GM19351 (cell line): ENCODE measurements at regions not wholly inside any gene's neighbourhood (a gene's known extent, or its start where the extent isn't known, plus 50 kb on each side); places are given as distances from the start of the nearest gene placed in this dataset.
"Not testable (repeated sequence)": the region's sequence is repeated elsewhere in the genome, so short reads cannot be mapped to it uniquely, and the experiment has no call there.

Source experiments
- ATAC-seq: cut with Tn5 transposase; IDR thresholded peaks from one replicate; pipeline ENCODE4 v1.9.1; 2021; ENCODE audit warnings: mild to moderate bottlenecking, moderate library complexity; ENCODE audit not compliant: unreplicated experiment

GRCh38 chr21:35394634-35395369, 345.7 kb upstream of the RUNX1 start:
- ATAC-seq = no peak

- no peak for ATAC-seq
Measured at GRCh38 chr21:35394049-35394448, 344.9 kb upstream of the RUNX1 start.

- no peak for ATAC-seq
Measured at GRCh38 chr21:35390013-35390776, 341.1 kb upstream of the RUNX1 start.

GRCh38 chr21:35386491-35387079, 337.5 kb upstream of the RUNX1 start:
- ATAC-seq = no peak

GRCh38 chr21:35384375-35384774, 335.3 kb upstream of the RUNX1 start:
- no peak for ATAC-seq

- ATAC-seq = no peak
Measured at GRCh38 chr21:35382696-35383095, 333.6 kb upstream of the RUNX1 start.

GRCh38 chr21:35381743-35382310, 332.7 kb upstream of the RUNX1 start:
- no peak for ATAC-seq

- not testable (repeated sequence) for ATAC-seq
Measured at GRCh38 chr21:35380304-35380703, 331.2 kb upstream of the RUNX1 start.

- ATAC-seq = no peak
Measured at GRCh38 chr21:35378881-35379280, 329.8 kb upstream of the RUNX1 start.

- ATAC-seq = no peak
Measured at GRCh38 chr21:35377505-35378090, 328.5 kb upstream of the RUNX1 start.

- ATAC-seq = no peak
Measured at GRCh38 chr21:35376406-35377135, 327.5 kb upstream of the RUNX1 start.

- ATAC-seq = no peak
Measured at GRCh38 chr21:35375115-35375514, 326.0 kb upstream of the RUNX1 start.

GRCh38 chr21:35373998-35374397, 324.9 kb upstream of the RUNX1 start:
- no peak for ATAC-seq

GRCh38 chr21:35372201-35372600, 323.1 kb upstream of the RUNX1 start:
- no peak for ATAC-seq

- ATAC-seq = no peak
Measured at GRCh38 chr21:35370671-35371070, 321.6 kb upstream of the RUNX1 start.

- no peak for ATAC-seq
Measured at GRCh38 chr21:35370071-35370470, 321.0 kb upstream of the RUNX1 start.

- ATAC-seq = no peak
Measured at GRCh38 chr21:35368326-35368725, 319.2 kb upstream of the RUNX1 start.

- ATAC-seq = no peak
Measured at GRCh38 chr21:35367553-35367952, 318.5 kb upstream of the RUNX1 start.

- no peak for ATAC-seq
Measured at GRCh38 chr21:35366394-35367080, 317.4 kb upstream of the RUNX1 start.

- ATAC-seq = no peak
Measured at GRCh38 chr21:35363458-35363857, 314.4 kb upstream of the RUNX1 start.
